ENCODE measurements at regions not wholly inside any gene's neighbourhood (a gene's known extent, or its start where the extent isn't known, plus 50 kb on each side); places are given as distances from the start of the nearest gene placed in this dataset.

DNA sequence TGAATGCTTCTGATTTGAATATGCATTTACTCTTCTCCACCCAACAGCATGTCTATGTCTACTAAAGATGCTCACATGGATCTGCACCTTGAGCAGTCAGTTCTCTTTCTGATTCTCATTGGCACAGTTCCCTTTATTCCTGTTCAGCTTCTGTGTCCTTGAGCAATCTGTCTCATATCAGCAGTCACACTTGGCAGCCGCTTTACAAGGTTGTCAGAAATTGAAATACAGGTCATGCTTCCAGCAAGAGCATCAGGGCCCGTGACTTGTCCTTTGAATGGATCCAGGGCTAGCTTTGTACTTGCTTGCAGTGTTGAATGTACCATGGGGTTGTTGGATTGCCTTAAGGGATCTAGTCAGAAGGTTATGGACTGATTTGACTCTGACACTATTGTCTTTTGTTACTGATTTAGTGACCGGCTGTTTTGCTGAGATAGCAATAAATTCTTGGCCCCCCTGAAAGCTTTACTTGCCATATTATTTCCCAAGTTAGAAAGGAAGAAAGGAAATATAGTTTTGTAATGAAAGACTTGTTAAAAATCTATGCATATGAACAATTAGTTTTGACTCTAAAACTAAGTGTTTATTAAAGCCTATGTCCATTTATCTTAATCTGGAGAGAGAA is 273.4 kb upstream of the ISL1 start:
- TF ChIP-seq EP300 (IDR thresholded peaks at IDR 0.05), result no peak
- TF ChIP-seq POLR2AphosphoS5 (IDR thresholded peaks at IDR 0.05), result no peak
- TF ChIP-seq CTCF (IDR thresholded peaks at IDR 0.05), result no peak
- no peak for TF ChIP-seq POLR2A (IDR thresholded peaks at IDR 0.05)
- H3K4me1 ChIP-seq, result no peaks in the 10 kb centered on the region
- no peak overlapping the region for H3K27ac ChIP-seq
- 67 to 79% methylated on average over 1 to 3 of the region's 3 CpGs for WGBS, 2 donors (ENCODE audit: low coverage in 1 of 2)
- no peak overlapping the region for H3K4me3 ChIP-seq
- no peaks in the 10 kb centered on the region for H3K9me3 ChIP-seq
- no peaks in the 10 kb centered on the region for H3K36me3 ChIP-seq
- no peak for ATAC-seq
- no peaks in the 10 kb centered on the region for H3K27me3 ChIP-seq

GRCh38 chr5:51131266-51131665 is 252.0 kb upstream of the ISL1 start:
- Histone ChIP-seq H3K36me3 (no peaks in the 10 kb centered on the region), H3K4me3 (no peak overlapping the region), H3K4me1 (no peaks in the 10 kb centered on the region), H3K27me3 (no peaks in the 10 kb centered on the region), H3K27ac (no peak overlapping the region), H3K9me3 (no peaks in the 10 kb centered on the region)
- no peak for ATAC-seq
- TF ChIP-seq POLR2AphosphoS5 (IDR thresholded peaks at IDR 0.05), result no peak
- TF ChIP-seq EP300 (IDR thresholded peaks at IDR 0.05), result no peak
- TF ChIP-seq POLR2A (IDR thresholded peaks at IDR 0.05), result no peak
- TF ChIP-seq CTCF (IDR thresholded peaks at IDR 0.05), result no peak

GRCh38 chr5:51138164-51138563 is 245.1 kb upstream of the ISL1 start:
- TF ChIP-seq POLR2A (IDR thresholded peaks at IDR 0.05) (no peak), POLR2AphosphoS5 (IDR thresholded peaks at IDR 0.05) (no peak), CTCF (IDR thresholded peaks at IDR 0.05) (no peak), EP300 (IDR thresholded peaks at IDR 0.05) (no peak)
- no peak overlapping the region for H3K27ac ChIP-seq
- 39 to 60% methylated on average over 2 of the region's 2 CpGs for WGBS, 2 donors (ENCODE audit: low coverage in 1 of 2)
- no peaks in the 10 kb centered on the region for H3K27me3 ChIP-seq
- H3K4me1 ChIP-seq, result no peaks in the 10 kb centered on the region
- no peaks in the 10 kb centered on the region for H3K9me3 ChIP-seq
- ATAC-seq, result no peak
- H3K4me3 ChIP-seq, result no peak overlapping the region
- H3K36me3 ChIP-seq, result no peaks in the 10 kb centered on the region

GRCh38 chr5:51148437-51148836 is 234.8 kb upstream of the ISL1 start:
- WGBS, 2 donors (ENCODE audit: low coverage in 1 of 2), result 71 to 78% methylated on average over 2 of the region's 2 CpGs
- H3K36me3 ChIP-seq, result no peaks in the 10 kb centered on the region

More at GRCh38 chr5:51148437-51148836, 234.8 kb upstream of the ISL1 start:
- no peak overlapping the region for H3K27ac ChIP-seq
- peaks cover 0 to 19% (median 0%) of the 10 kb centered on the region in 3 donors for H3K9me3 ChIP-seq
- H3K27me3 ChIP-seq, result no peaks in the 10 kb centered on the region
- TF ChIP-seq POLR2AphosphoS5 (IDR thresholded peaks at IDR 0.05), result no peak
- no peak for TF ChIP-seq POLR2A (IDR thresholded peaks at IDR 0.05)
- TF ChIP-seq EP300 (IDR thresholded peaks at IDR 0.05), result no peak
- no peak for TF ChIP-seq CTCF (IDR thresholded peaks at IDR 0.05)
- H3K4me1 ChIP-seq, result no peaks in the 10 kb centered on the region
- H3K4me3 ChIP-seq, result no peak overlapping the region
- no peak for ATAC-seq
